Hippocampal formation (tissue), 2 donors: ENCODE measurements at regions not wholly inside any gene's neighbourhood (a gene's known extent, or its start where the extent isn't known, plus 50 kb on each side); places are given as distances from the start of the nearest gene placed in this dataset.
"Not testable (repeated sequence)": the region's sequence is repeated elsewhere in the genome, so short reads cannot be mapped to it uniquely, and the experiment has no call there.

Experiments
- DNase-seq, 2 donors: peaks; one replicate each; lab custom pipeline; 2025; lab: John Stamatoyannopoulos, UW

GRCh38 chr2:212871597-212871996 is 279.8 kb downstream of the IKZF2 start:
- no peak for DNase-seq

GRCh38 chr2:212864186-212864585 is 287.2 kb downstream of the IKZF2 start:
- DNase-seq, result no peak

GRCh38 chr2:212863185-212863588 is 288.2 kb downstream of the IKZF2 start:
- DNase-seq, result no peak

- DNase-seq, result no peak
These were observed 292.9 kb downstream of the IKZF2 start for GRCh38 chr2:212858496-212858895.

- DNase-seq, result no peak
These were observed 296.6 kb downstream of the IKZF2 start for GRCh38 chr2:212854771-212855170.

GRCh38 chr2:212854116-212854515 is 297.3 kb downstream of the IKZF2 start:
- no peak for DNase-seq

- no peak for DNase-seq
These were observed 305.5 kb downstream of the IKZF2 start for GRCh38 chr2:212845941-212846340.

GRCh38 chr2:212843409-212844199 is 305.0 kb upstream of the ERBB4 start:
- no peak for DNase-seq

- DNase-seq, result no peak
These were observed 304.1 kb upstream of the ERBB4 start for GRCh38 chr2:212842544-212843185.

- no peak for DNase-seq
These were observed 302.9 kb upstream of the ERBB4 start for GRCh38 chr2:212841460-212841859.

GRCh38 chr2:212832211-212833195 is 293.9 kb upstream of the ERBB4 start:
- DNase-seq, result no peak

- no peak for DNase-seq
These were observed 293.1 kb upstream of the ERBB4 start for GRCh38 chr2:212831671-212832199.

- no peak for DNase-seq
These were observed 277.7 kb upstream of the ERBB4 start for GRCh38 chr2:212816267-212816666.

GRCh38 chr2:212815453-212815852 is 276.9 kb upstream of the ERBB4 start:
- DNase-seq, result no peak

GRCh38 chr2:212814941-212815340 is 276.3 kb upstream of the ERBB4 start:
- no peak for DNase-seq

- DNase-seq, result no peak
These were observed 273.3 kb upstream of the ERBB4 start for GRCh38 chr2:212811921-212812320.

GRCh38 chr2:212811036-212811805 is 272.6 kb upstream of the ERBB4 start:
- DNase-seq, result no peak

- no peak for DNase-seq
These were observed 259.0 kb upstream of the ERBB4 start for GRCh38 chr2:212797484-212798205.

GRCh38 chr2:212794471-212794870 is 255.9 kb upstream of the ERBB4 start:
- no peak for DNase-seq

- no peak for DNase-seq
These were observed 253.0 kb upstream of the ERBB4 start for GRCh38 chr2:212791569-212791968.

- DNase-seq, result not testable (repeated sequence)
These were observed 247.5 kb upstream of the ERBB4 start for GRCh38 chr2:212786088-212786487.
